Fibroblast of lung (primary cell): ENCODE measurements at regions not wholly inside any gene's neighbourhood (a gene's known extent, or its start where the extent isn't known, plus 50 kb on each side); places are given as distances from the start of the nearest gene placed in this dataset.

Experiments used
- CTCF ChIP-seq, 2 donors: IDR thresholded peaks in 1 of 2; conservative IDR thresholded peaks in 1 of 2; 1 replicate in 1 of 2; 2 replicates in 1 of 2; pipeline ENCODE4 v1.5.1; 2011 to 2012; ENCODE audit warnings: low read length in 2 of 2, control low read depth in 1 of 2, inconsistent platforms in 1 of 2, low read depth in 1 of 2, mild to moderate bottlenecking in 1 of 2
- EZH2 ChIP-seq: IDR thresholded peaks from 2 replicates; pipeline ENCODE4 v1.5.1; 2012; ENCODE audit warnings: low read length, control low read depth, mild to moderate bottlenecking; ENCODE audit errors: missing control alignments

- TF ChIP-seq CTCF (conservative IDR thresholded peaks at IDR 0.05 in 1 of 2, IDR thresholded peaks at IDR 0.05 in 1 of 2; ENCODE audit: low read depth in 1 of 2, low read length in 2 of 2): no peak
- TF ChIP-seq EZH2: no peak
These were observed 260.0 kb downstream of the FIGN start for GRCh38 chr2:163475815-163476214.
